ENCODE measurements at regions not wholly inside any gene's neighbourhood (a gene's known extent, or its start where the extent isn't known, plus 50 kb on each side); places are given as distances from the start of the nearest gene placed in this dataset.

DNA sequence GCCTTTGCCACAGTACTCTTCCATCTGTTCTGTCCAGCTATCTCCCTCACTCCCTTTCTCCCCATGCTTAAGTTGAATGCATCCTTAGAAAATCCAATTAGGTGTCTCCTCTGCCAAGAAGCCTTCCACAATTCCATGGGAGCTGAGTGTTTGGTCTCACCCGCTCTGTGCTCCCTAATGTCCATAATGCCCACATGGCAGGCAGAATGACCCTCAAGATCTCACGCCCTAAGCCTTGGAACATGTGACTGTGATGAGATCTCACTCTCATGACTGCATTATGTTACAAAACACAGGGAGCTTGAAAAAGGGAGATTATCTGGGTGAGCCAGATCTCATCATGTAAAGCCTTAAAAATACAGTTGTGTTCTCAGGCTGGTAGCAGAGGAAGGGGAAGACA is 229.4 kb downstream of the OMA1 start:
- Histone ChIP-seq H3K4me1 (ENCODE audit: control insufficient read depth in 1 of 2, insufficient read depth in 2 of 2, low read length in 2 of 2) (no peaks in the 10 kb centered on the region), H3K27ac (ENCODE audit: low read depth in 1 of 2, low read length in 2 of 2) (no peak overlapping the region), H3K27me3 (ENCODE audit: control insufficient read depth in 2 of 2, insufficient read depth in 2 of 2, low read length in 2 of 2) (no peaks in the 10 kb centered on the region), H3K4me3 (replicated peaks in 1 of 3; ENCODE audit: low read depth in 2 of 3, low read length in 3 of 3) (no peak overlapping the region), H3K79me2 (ENCODE audit: insufficient read depth, low read length) (no peaks in the 10 kb centered on the region), H3K9ac (ENCODE audit: insufficient read depth, low read length, poor library complexity, severe bottlenecking) (no peak overlapping the region), H3K36me3 (replicated peaks in 1 of 2; ENCODE audit: control insufficient read depth in 1 of 2, insufficient read depth in 2 of 2, low read length in 2 of 2) (no peaks in the 10 kb centered on the region), H3K4me2 (replicated peaks; ENCODE audit: extremely low read depth, low read length, poor library complexity, severe bottlenecking) (no peak overlapping the region), H3K9me3 (replicated peaks in 1 of 2; ENCODE audit: control insufficient read depth in 1 of 2, insufficient read depth in 1 of 2, low read length in 2 of 2) (peaks cover 0 to 12% of the 10 kb centered on the region in 2 donors), H4K20me1 (ENCODE audit: insufficient read depth, low read length) (no peaks in the 10 kb centered on the region), H2AFZ (ENCODE audit: insufficient read depth, low read depth, low read length, poor library complexity, severe bottlenecking) (no peak overlapping the region)
- H3K4me1 Mint-ChIP-seq: no peaks in the 10 kb centered on the region
- DNase-seq: no peak
- intact Hi-C loops (cut with micrococcal nuclease): no loop called here
- no peaks in the 10 kb centered on the region for H3K36me3 Mint-ChIP-seq
- peaks cover 0 to 3% (median 1%) of the 10 kb centered on the region in 3 donors for H3K27me3 Mint-ChIP-seq (ENCODE audit: low read depth in 3 of 3)
- peaks cover 4 to 14% (median 9%) of the 10 kb centered on the region in 7 donors for H3K9me3 Mint-ChIP-seq
- no peak overlapping the region for H3K27ac Mint-ChIP-seq
- WGBS (ENCODE audit: insufficient coverage): 80% methylated on average over 1 of the region's 2 CpGs
- H3K4me3 Mint-ChIP-seq: no peak overlapping the region
- TF ChIP-seq CTCF (IDR thresholded peaks at IDR 0.05): no peak

DNA sequence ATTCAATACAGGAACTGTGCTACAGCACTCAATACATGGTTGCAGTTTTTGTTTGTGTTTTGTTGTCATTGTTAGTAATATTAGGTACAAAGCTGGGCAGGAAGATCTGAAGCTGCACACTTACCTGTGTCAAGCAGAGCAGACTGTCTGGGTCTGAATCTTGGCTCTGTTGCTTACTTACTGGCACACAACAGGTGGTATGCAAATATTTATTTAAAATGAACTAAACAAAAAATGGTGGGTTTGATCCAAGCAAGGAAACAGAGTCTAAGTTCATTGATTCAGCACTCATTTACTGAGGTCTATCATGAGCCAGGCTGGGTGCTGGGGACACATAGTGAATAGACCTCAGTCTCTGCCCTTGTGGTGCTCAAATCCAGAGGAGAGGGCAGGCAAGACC is 230.4 kb downstream of the OMA1 start:
- no peaks in the 10 kb centered on the region for H3K79me2 ChIP-seq (ENCODE audit: insufficient read depth, low read length)
- intact Hi-C loops (cut with micrococcal nuclease): no loop called here
- Mint-ChIP-seq H3K4me3 (no peak overlapping the region), H3K9me3 (peaks cover 0 to 6% (median 3%) of the 10 kb centered on the region in 7 donors), H3K36me3 (no peaks in the 10 kb centered on the region), H3K27me3 (ENCODE audit: low read depth in 3 of 3) (peaks cover 0 to 3% (median 0%) of the 10 kb centered on the region in 3 donors), H3K4me1 (no peaks in the 10 kb centered on the region), H3K27ac (no peak overlapping the region)
- H4K20me1 ChIP-seq (ENCODE audit: insufficient read depth, low read length): no peaks in the 10 kb centered on the region
- no peaks in the 10 kb centered on the region for H3K36me3 ChIP-seq (replicated peaks in 1 of 2; ENCODE audit: control insufficient read depth in 1 of 2, insufficient read depth in 2 of 2, low read length in 2 of 2)
- H2AFZ ChIP-seq (ENCODE audit: insufficient read depth, low read depth, low read length, poor library complexity, severe bottlenecking): no peak overlapping the region
- no peak for TF ChIP-seq CTCF (IDR thresholded peaks at IDR 0.05)
- no peaks in the 10 kb centered on the region for H3K4me1 ChIP-seq (ENCODE audit: control insufficient read depth in 1 of 2, insufficient read depth in 2 of 2, low read length in 2 of 2)
- no peak overlapping the region for H3K27ac ChIP-seq (ENCODE audit: low read depth in 1 of 2, low read length in 2 of 2)
- no peak for DNase-seq
- H3K4me3 ChIP-seq (replicated peaks in 1 of 3; ENCODE audit: low read depth in 2 of 3, low read length in 3 of 3): no peak overlapping the region
- H3K27me3 ChIP-seq (ENCODE audit: control insufficient read depth in 2 of 2, insufficient read depth in 2 of 2, low read length in 2 of 2): no peaks in the 10 kb centered on the region
- no peak overlapping the region for H3K4me2 ChIP-seq (replicated peaks; ENCODE audit: extremely low read depth, low read length, poor library complexity, severe bottlenecking)
- peaks cover 0 to 5% of the 10 kb centered on the region in 2 donors for H3K9me3 ChIP-seq (replicated peaks in 1 of 2; ENCODE audit: control insufficient read depth in 1 of 2, insufficient read depth in 1 of 2, low read length in 2 of 2)
- no peak overlapping the region for H3K9ac ChIP-seq (ENCODE audit: insufficient read depth, low read length, poor library complexity, severe bottlenecking)
